Trophoblast cell (in vitro differentiated cells and primary cell): ENCODE measurements at regions not wholly inside any gene's neighbourhood (a gene's known extent, or its start where the extent isn't known, plus 50 kb on each side); places are given as distances from the start of the nearest gene placed in this dataset.

Experiments used
- DNase-seq, 2 donors: peaks; one replicate each; pipeline ENCODE4 v3.0.0-alpha.2; 2016
- H2AFZ ChIP-seq: 2 replicates; pipeline ENCODE4 v1.6.1; 2013; ENCODE audit warnings: low read length, moderate library complexity, mild to moderate bottlenecking; ENCODE audit not compliant: insufficient read depth, poor library complexity
- H2AK5ac ChIP-seq: 2 replicates; pipeline ENCODE4 v1.6.1; 2013; ENCODE audit warnings: mild to moderate bottlenecking, low read length
- H2BK120ac ChIP-seq: 2 replicates; pipeline ENCODE4 v1.6.1; 2013; ENCODE audit warnings: low read length, mild to moderate bottlenecking, moderate library complexity; ENCODE audit not compliant: insufficient read depth, poor library complexity
- H2BK12ac ChIP-seq: 2 replicates; pipeline ENCODE4 v1.6.1; 2013; ENCODE audit warnings: mild to moderate bottlenecking, low read length, moderate library complexity
- H2BK5ac ChIP-seq: 2 replicates; pipeline ENCODE4 v1.6.1; 2013; ENCODE audit warnings: low read length, low read depth, moderate library complexity, mild to moderate bottlenecking; ENCODE audit not compliant: poor library complexity
- H3K14ac ChIP-seq: 2 replicates; pipeline ENCODE4 v1.6.1; 2013; ENCODE audit warnings: mild to moderate bottlenecking, low read length
- H3K18ac ChIP-seq: 2 replicates; pipeline ENCODE4 v1.6.1; 2013; ENCODE audit warnings: mild to moderate bottlenecking, low read length
- H3K23ac ChIP-seq: 2 replicates; pipeline ENCODE4 v1.6.1; 2013; ENCODE audit warnings: low read length
- H3K27ac ChIP-seq: 2 replicates; pipeline ENCODE4 v1.5.1; 2013; ENCODE audit warnings: low read depth, mild to moderate bottlenecking, inconsistent platforms, low read length, moderate library complexity
- H3K27me3 ChIP-seq: 2 replicates; pipeline ENCODE4 v1.6.1; 2013; ENCODE audit warnings: inconsistent platforms, mild to moderate bottlenecking, low read length, moderate library complexity; ENCODE audit not compliant: insufficient read depth
- H3K36me3 ChIP-seq, 2 experiments: 1 replicate in 1 of 2; 2 replicates in 1 of 2; pipeline ENCODE4 v1.6.1; 2013; ENCODE audit warnings: low read length in 2 of 2, mild to moderate bottlenecking in 2 of 2, moderate library complexity in 1 of 2; ENCODE audit not compliant: insufficient read depth in 2 of 2, control insufficient read depth in 1 of 2
- H3K4ac ChIP-seq: 2 replicates; pipeline ENCODE4 v1.6.1; 2013; ENCODE audit warnings: low read depth, mild to moderate bottlenecking, low read length, moderate library complexity
- H3K4me1 ChIP-seq, 2 experiments: 1 replicate in 1 of 2; 2 replicates in 1 of 2; pipeline ENCODE4 v1.6.1; 2013; ENCODE audit warnings: low read length in 2 of 2, mild to moderate bottlenecking in 2 of 2, moderate library complexity in 1 of 2; ENCODE audit not compliant: insufficient read depth in 2 of 2, control insufficient read depth in 1 of 2
- H3K4me2 ChIP-seq: 2 replicates; pipeline ENCODE4 v1.6.1; 2013; ENCODE audit warnings: inconsistent platforms, mild to moderate bottlenecking, low read length, moderate library complexity
- H3K4me3 ChIP-seq: 2 replicates; pipeline ENCODE4 v1.5.1; 2013; ENCODE audit warnings: mild to moderate bottlenecking, low read depth, low read length, inconsistent platforms
- H3K79me1 ChIP-seq: one replicate; pipeline ENCODE4 v1.6.1; 2013; ENCODE audit warnings: low read length
- H3K79me2 ChIP-seq: 2 replicates; pipeline ENCODE4 v1.6.1; 2013; ENCODE audit warnings: low read length, mild to moderate bottlenecking; ENCODE audit not compliant: control insufficient read depth, insufficient read depth, poor library complexity
- H3K9ac ChIP-seq: 2 replicates; pipeline ENCODE4 v1.6.1; 2013; ENCODE audit warnings: mild to moderate bottlenecking, low read length
- H3K9me3 ChIP-seq: 2 replicates; pipeline ENCODE4 v1.6.1; 2013; ENCODE audit warnings: low read depth, mild to moderate bottlenecking, control low read depth, inconsistent platforms, low read length; ENCODE audit not compliant: insufficient read depth
- H4K12ac ChIP-seq: 2 replicates; pipeline ENCODE4 v1.6.1; 2013; ENCODE audit warnings: low read depth, mild to moderate bottlenecking, low read length, moderate library complexity
- H4K8ac ChIP-seq: 2 replicates; pipeline ENCODE4 v1.6.1; 2013; ENCODE audit warnings: low read depth, mild to moderate bottlenecking, low read length, moderate library complexity
- H4K91ac ChIP-seq: one replicate; pipeline ENCODE4 v1.6.1; 2013; ENCODE audit warnings: low read depth, mild to moderate bottlenecking, low read length, moderate library complexity
- WGBS: extraction: QIAGEN DNeasy Blood & Tissue Kit; methylation state at CpG from one replicate; pipeline ENCODE4 v1.1.7; 2013; ENCODE audit warnings: missing lambda C conversion rate; ENCODE audit not compliant: insufficient read length, insufficient coverage; ENCODE audit errors: extremely low coverage; 5-methylcytosine and 5-hydroxymethylcytosine counted together

DNA sequence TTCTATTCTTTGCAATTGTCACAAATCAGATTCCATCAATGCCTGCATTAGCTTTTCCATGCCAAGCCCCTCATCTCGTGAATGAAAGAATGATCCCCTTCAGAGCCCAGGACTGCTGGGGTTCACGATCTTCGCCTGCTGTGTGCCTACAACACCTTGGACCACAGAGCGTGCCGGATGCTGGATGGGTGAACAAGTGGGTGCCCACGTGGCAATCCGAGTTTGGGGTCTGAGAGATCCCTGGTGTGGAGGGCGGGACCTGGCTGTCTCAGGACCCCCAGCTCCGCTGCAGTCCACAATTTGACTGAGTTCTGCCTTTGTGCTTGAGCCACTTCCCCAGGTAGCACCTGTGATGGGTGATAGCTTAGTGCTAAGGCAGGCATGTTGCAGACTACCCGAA lies 317.0 kb downstream of the GALR1 start:
- Histone ChIP-seq H3K14ac (no peak overlapping the region), H3K27me3 (no peaks in the 10 kb centered on the region), H3K4me3 (no peak overlapping the region), H2BK120ac (no peak overlapping the region), H3K4me1 (no peaks in the 10 kb centered on the region), H3K4me2 (no peak overlapping the region), H3K27ac (no peak overlapping the region), H2BK12ac (no peak overlapping the region), H3K23ac (no peak overlapping the region), H3K18ac (no peak overlapping the region), H2BK5ac (no peak overlapping the region), H4K8ac (no peak overlapping the region), H2AFZ (no peak overlapping the region), H3K79me1 (no peaks in the 10 kb centered on the region), H3K4ac (no peak overlapping the region), H3K79me2 (no peaks in the 10 kb centered on the region), H4K91ac (no peak overlapping the region), H3K36me3 (no peaks in the 10 kb centered on the region), H2AK5ac (no peak overlapping the region), H3K9me3 (peaks cover 2% of the 10 kb centered on the region), H3K9ac (no peak overlapping the region), H4K12ac (no peak overlapping the region)
- DNase-seq: no peak
- no CpG with 5 or more reads among the region's 10 CpGs for WGBS

- H4K91ac ChIP-seq: no peak overlapping the region
- H2AFZ ChIP-seq: no peak overlapping the region
- H2AK5ac ChIP-seq: no peak overlapping the region
- DNase-seq: no peak
- no peaks in the 10 kb centered on the region for H3K4me1 ChIP-seq
- no peak overlapping the region for H3K18ac ChIP-seq
- no peak overlapping the region for H3K27ac ChIP-seq
- H3K4me3 ChIP-seq: no peak overlapping the region
- no CpG with 5 or more reads among the region's 8 CpGs for WGBS
- H3K79me1 ChIP-seq: no peaks in the 10 kb centered on the region
- H3K23ac ChIP-seq: no peak overlapping the region
- no peak overlapping the region for H2BK12ac ChIP-seq
- H3K4me2 ChIP-seq: no peak overlapping the region
- H4K12ac ChIP-seq: no peak overlapping the region
- H4K8ac ChIP-seq: no peak overlapping the region
- H3K14ac ChIP-seq: no peak overlapping the region
- H3K36me3 ChIP-seq: no peaks in the 10 kb centered on the region
- no peak overlapping the region for H2BK120ac ChIP-seq
- no peak overlapping the region for H3K4ac ChIP-seq
- H3K9me3 ChIP-seq: peaks cover 2% of the 10 kb centered on the region
- H3K9ac ChIP-seq: no peak overlapping the region
- no peak overlapping the region for H2BK5ac ChIP-seq
- H3K79me2 ChIP-seq: no peaks in the 10 kb centered on the region
- no peaks in the 10 kb centered on the region for H3K27me3 ChIP-seq
These were observed 317.6 kb downstream of the GALR1 start for GRCh38 chr18:77567205-77567604.

- Histone ChIP-seq H2AFZ (no peak overlapping the region), H4K8ac (no peak overlapping the region), H3K4me2 (no peak overlapping the region), H3K27me3 (no peaks in the 10 kb centered on the region), H3K9ac (no peak overlapping the region), H3K18ac (no peak overlapping the region), H3K23ac (no peak overlapping the region), H2BK12ac (no peak overlapping the region), H3K14ac (no peak overlapping the region), H3K36me3 (no peaks in the 10 kb centered on the region), H2BK120ac (no peak overlapping the region), H3K4ac (no peak overlapping the region), H3K4me3 (no peak overlapping the region), H3K4me1 (no peaks in the 10 kb centered on the region), H3K79me2 (no peaks in the 10 kb centered on the region), H2BK5ac (no peak overlapping the region), H4K91ac (no peak overlapping the region), H4K12ac (no peak overlapping the region), H2AK5ac (no peak overlapping the region), H3K27ac (no peak overlapping the region), H3K79me1 (no peaks in the 10 kb centered on the region), H3K9me3 (peaks cover 2% of the 10 kb centered on the region)
- no peak for DNase-seq
- WGBS: no CpG with 5 or more reads among the region's 8 CpGs
These were observed 322.1 kb downstream of the GALR1 start for GRCh38 chr18:77571743-77572142.

DNA sequence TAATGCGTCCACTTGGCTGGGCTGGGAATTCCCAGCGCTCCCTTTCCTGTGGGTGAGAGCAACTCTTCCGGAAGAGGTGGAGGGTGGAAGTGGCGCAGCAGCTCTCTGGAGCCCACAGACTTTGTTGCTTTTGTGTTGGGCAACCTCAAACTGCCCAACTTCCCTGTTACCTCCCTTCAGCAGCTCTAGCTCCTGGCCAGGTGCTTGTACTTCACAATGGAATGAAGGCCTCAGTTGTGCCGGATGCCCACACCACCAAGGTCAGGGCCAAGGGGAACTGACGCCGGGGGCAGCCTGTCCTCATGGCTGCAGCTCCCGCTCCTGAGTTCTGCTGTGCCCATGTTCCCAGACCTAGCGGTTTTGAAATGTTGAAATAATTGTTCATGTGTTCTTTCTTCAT lies 322.9 kb downstream of the GALR1 start:
- no peak for DNase-seq
- no peaks in the 10 kb centered on the region for H3K79me1 ChIP-seq
- no CpG with 5 or more reads among the region's 9 CpGs for WGBS
- no peak overlapping the region for H3K18ac ChIP-seq
- no peak overlapping the region for H2AFZ ChIP-seq
- no peaks in the 10 kb centered on the region for H3K27me3 ChIP-seq
- no peak overlapping the region for H3K27ac ChIP-seq
- H3K23ac ChIP-seq: no peak overlapping the region
- no peak overlapping the region for H4K8ac ChIP-seq
- H4K91ac ChIP-seq: no peak overlapping the region
- no peaks in the 10 kb centered on the region for H3K79me2 ChIP-seq
- H3K4me2 ChIP-seq: no peak overlapping the region
- no peak overlapping the region for H3K4ac ChIP-seq
- no peak overlapping the region for H2BK5ac ChIP-seq
- no peak overlapping the region for H2AK5ac ChIP-seq
- H4K12ac ChIP-seq: no peak overlapping the region
- H3K9ac ChIP-seq: no peak overlapping the region
- no peak overlapping the region for H3K4me3 ChIP-seq
- no peaks in the 10 kb centered on the region for H3K36me3 ChIP-seq
- H2BK12ac ChIP-seq: no peak overlapping the region
- peaks cover 2% of the 10 kb centered on the region for H3K9me3 ChIP-seq
- H2BK120ac ChIP-seq: no peak overlapping the region
- no peak overlapping the region for H3K14ac ChIP-seq
- H3K4me1 ChIP-seq: no peaks in the 10 kb centered on the region
